ENCODE measurements at regions not wholly inside any gene's neighbourhood (a gene's known extent, or its start where the extent isn't known, plus 50 kb on each side); places are given as distances from the start of the nearest gene placed in this dataset.
A peak's percentile ranks its signal among the peaks of the same experiment; 100 is the strongest.

- no peak for DNase-seq (ENCODE audit: low read depth)
These were observed 157.7 kb downstream of the SMIM20 start for GRCh38 chr4:26071688-26072087.

GRCh38 chr4:26073886-26074560 is 160.0 kb downstream of the SMIM20 start:
- DNase-seq (ENCODE audit: low read depth): no peak

- no peak for DNase-seq (ENCODE audit: low read depth)
These were observed 160.9 kb downstream of the SMIM20 start for GRCh38 chr4:26074712-26075430.

GRCh38 chr4:26075583-26075982 is 161.6 kb downstream of the SMIM20 start:
- no peak for DNase-seq (ENCODE audit: low read depth)

GRCh38 chr4:26076000-26076587 is 162.1 kb downstream of the SMIM20 start:
- no peak for DNase-seq (ENCODE audit: low read depth)

- no peak for DNase-seq (ENCODE audit: low read depth)
These were observed 162.9 kb downstream of the SMIM20 start for GRCh38 chr4:26076896-26077295.

- DNase-seq (ENCODE audit: low read depth): no peak
These were observed 163.7 kb downstream of the SMIM20 start for GRCh38 chr4:26077756-26078155.

GRCh38 chr4:26080870-26081628 is 167.0 kb downstream of the SMIM20 start:
- no peak for DNase-seq (ENCODE audit: low read depth)

GRCh38 chr4:26081795-26082498 is 167.9 kb downstream of the SMIM20 start:
- no peak for DNase-seq (ENCODE audit: low read depth)

- no peak for DNase-seq (ENCODE audit: low read depth)
These were observed 168.5 kb downstream of the SMIM20 start for GRCh38 chr4:26082565-26082964.

- DNase-seq (ENCODE audit: low read depth): peak; percentile 83
These were observed 170.0 kb downstream of the SMIM20 start for GRCh38 chr4:26083987-26084386.

GRCh38 chr4:26084414-26084813 is 170.4 kb downstream of the SMIM20 start:
- no peak for DNase-seq (ENCODE audit: low read depth)

- DNase-seq (ENCODE audit: low read depth): no peak
These were observed 171.5 kb downstream of the SMIM20 start for GRCh38 chr4:26085551-26085950.

- no peak for DNase-seq (ENCODE audit: low read depth)
These were observed 172.8 kb downstream of the SMIM20 start for GRCh38 chr4:26086621-26087441.

- peak; percentile 84 for DNase-seq (ENCODE audit: low read depth)
These were observed 174.5 kb downstream of the SMIM20 start for GRCh38 chr4:26088433-26088928.

GRCh38 chr4:26093551-26093950 is 179.5 kb downstream of the SMIM20 start:
- DNase-seq (ENCODE audit: low read depth): no peak

- DNase-seq (ENCODE audit: low read depth): no peak
These were observed 180.1 kb downstream of the SMIM20 start for GRCh38 chr4:26094076-26094475.

- no peak for DNase-seq (ENCODE audit: low read depth)
These were observed 180.9 kb downstream of the SMIM20 start for GRCh38 chr4:26094911-26095310.

GRCh38 chr4:26099967-26100366 is 185.9 kb downstream of the SMIM20 start:
- no peak for DNase-seq (ENCODE audit: low read depth)

GRCh38 chr4:26101011-26101410 is 187.0 kb downstream of the SMIM20 start:
- DNase-seq (ENCODE audit: low read depth): no peak

Data from HS-5 (cell line).